ENCODE measurements at regions not wholly inside any gene's neighbourhood (a gene's known extent, or its start where the extent isn't known, plus 50 kb on each side); places are given as distances from the start of the nearest gene placed in this dataset.

- no peak overlapping the region for H3K4me2 ChIP-seq (ENCODE audit: low read length)
- H3K9ac ChIP-seq (ENCODE audit: low read length), result no peak overlapping the region
- no peak overlapping the region for H3K27ac ChIP-seq (ENCODE audit: low read depth, low read length, poor library complexity, severe bottlenecking)
- no peaks in the 10 kb centered on the region for H3K27me3 ChIP-seq (ENCODE audit: insufficient read depth, low read length)
- no peaks in the 10 kb centered on the region for H3K36me3 ChIP-seq (ENCODE audit: insufficient read depth, low read length)
- no peaks in the 10 kb centered on the region for H3K4me1 ChIP-seq (ENCODE audit: insufficient read depth, low read length, severe bottlenecking)
- H3F3A ChIP-seq (ENCODE audit: insufficient read depth, low read length), result no peaks in the 10 kb centered on the region
- no peaks in the 10 kb centered on the region for H3K79me2 ChIP-seq (ENCODE audit: insufficient read depth, low read length)
- H3K9me3 ChIP-seq (ENCODE audit: low read length), result no peaks in the 10 kb centered on the region
- H2AFZ ChIP-seq (ENCODE audit: low read length), result no peak overlapping the region
- no peak overlapping the region for H3K4me3 ChIP-seq (ENCODE audit: low read depth, low read length, poor library complexity, severe bottlenecking)
- H3K9me2 ChIP-seq (ENCODE audit: low read depth, low read length), result no peaks in the 10 kb centered on the region
- TF ChIP-seq CTCF (IDR thresholded peaks at IDR 0.05; ENCODE audit: low read length) (no peak), EZH2 (IDR thresholded peaks at IDR 0.05; ENCODE audit: borderline replicate concordance, low read length) (no peak)
- no peaks in the 10 kb centered on the region for H4K20me1 ChIP-seq (ENCODE audit: insufficient read depth, low read length)
Measured at GRCh38 chr3:106734712-106735111, 642.5 kb upstream of the CCDC54 start.

- H3K4me3 ChIP-seq (ENCODE audit: low read depth, low read length, poor library complexity, severe bottlenecking), result no peak overlapping the region
- no peak for TF ChIP-seq EZH2 (IDR thresholded peaks at IDR 0.05; ENCODE audit: borderline replicate concordance, low read length)
- no peak for TF ChIP-seq CTCF (IDR thresholded peaks at IDR 0.05; ENCODE audit: low read length)
- no peak overlapping the region for H3K9ac ChIP-seq (ENCODE audit: low read length)
- no peak overlapping the region for H2AFZ ChIP-seq (ENCODE audit: low read length)
- H3K9me2 ChIP-seq (ENCODE audit: low read depth, low read length), result no peaks in the 10 kb centered on the region
- H3K4me2 ChIP-seq (ENCODE audit: low read length), result no peak overlapping the region
- H3K79me2 ChIP-seq (ENCODE audit: insufficient read depth, low read length), result no peaks in the 10 kb centered on the region
- no peaks in the 10 kb centered on the region for H3K4me1 ChIP-seq (ENCODE audit: insufficient read depth, low read length, severe bottlenecking)
- H4K20me1 ChIP-seq (ENCODE audit: insufficient read depth, low read length), result no peaks in the 10 kb centered on the region
- H3K27ac ChIP-seq (ENCODE audit: low read depth, low read length, poor library complexity, severe bottlenecking), result no peak overlapping the region
- no peaks in the 10 kb centered on the region for H3K27me3 ChIP-seq (ENCODE audit: insufficient read depth, low read length)
- no peaks in the 10 kb centered on the region for H3F3A ChIP-seq (ENCODE audit: insufficient read depth, low read length)
- H3K36me3 ChIP-seq (ENCODE audit: insufficient read depth, low read length), result no peaks in the 10 kb centered on the region
- H3K9me3 ChIP-seq (ENCODE audit: low read length), result no peaks in the 10 kb centered on the region
Measured at GRCh38 chr3:106737265-106737664, 640.0 kb upstream of the CCDC54 start.

- Histone ChIP-seq H3K4me1 (ENCODE audit: insufficient read depth, low read length, severe bottlenecking) (no peaks in the 10 kb centered on the region), H3K4me2 (ENCODE audit: low read length) (no peak overlapping the region), H3K36me3 (ENCODE audit: insufficient read depth, low read length) (no peaks in the 10 kb centered on the region), H3K4me3 (ENCODE audit: low read depth, low read length, poor library complexity, severe bottlenecking) (no peak overlapping the region), H3K27ac (ENCODE audit: low read depth, low read length, poor library complexity, severe bottlenecking) (no peak overlapping the region), H3K9me2 (ENCODE audit: low read depth, low read length) (no peaks in the 10 kb centered on the region), H3K9me3 (ENCODE audit: low read length) (no peaks in the 10 kb centered on the region), H3K27me3 (ENCODE audit: insufficient read depth, low read length) (no peaks in the 10 kb centered on the region), H2AFZ (ENCODE audit: low read length) (no peak overlapping the region), H3K9ac (ENCODE audit: low read length) (no peak overlapping the region), H4K20me1 (ENCODE audit: insufficient read depth, low read length) (no peaks in the 10 kb centered on the region), H3F3A (ENCODE audit: insufficient read depth, low read length) (no peaks in the 10 kb centered on the region), H3K79me2 (ENCODE audit: insufficient read depth, low read length) (no peaks in the 10 kb centered on the region)
- no peak for TF ChIP-seq CTCF (IDR thresholded peaks at IDR 0.05; ENCODE audit: low read length)
- TF ChIP-seq EZH2 (IDR thresholded peaks at IDR 0.05; ENCODE audit: borderline replicate concordance, low read length), result no peak
Measured at GRCh38 chr3:106740116-106740515, 637.1 kb upstream of the CCDC54 start.

All from OCI-LY1 (cell line).